ENCODE measurements at regions not wholly inside any gene's neighbourhood (a gene's known extent, or its start where the extent isn't known, plus 50 kb on each side); places are given as distances from the start of the nearest gene placed in this dataset.

DNA sequence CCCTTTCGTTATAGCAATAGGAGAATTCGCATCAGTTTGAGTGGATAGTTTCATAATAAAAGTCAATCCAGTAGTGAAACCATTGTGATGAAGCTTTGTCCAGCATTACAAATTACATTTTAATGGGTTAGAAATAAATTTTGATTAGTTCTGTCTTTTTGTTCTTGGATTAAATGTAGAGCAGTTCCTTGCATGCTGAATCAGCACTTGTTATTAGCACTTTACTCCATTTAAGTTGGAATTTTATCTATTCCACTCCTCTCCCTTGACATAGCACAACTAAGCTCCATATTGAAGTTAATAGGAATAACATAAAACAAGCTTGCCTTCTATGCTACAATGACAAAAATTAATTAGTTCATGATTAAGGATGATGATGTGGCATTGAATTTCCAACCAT lies 624.1 kb downstream of the CCDC85A start:
- Mint-ChIP-seq H3K9me3 (ENCODE audit: unreplicated experiment) (no peaks in the 10 kb centered on the region), H3K27me3 (ENCODE audit: unreplicated experiment) (no peaks in the 10 kb centered on the region), H3K4me1 (ENCODE audit: unreplicated experiment) (no peaks in the 10 kb centered on the region), H3K36me3 (ENCODE audit: low read depth, unreplicated experiment) (no peaks in the 10 kb centered on the region), H3K4me3 (ENCODE audit: unreplicated experiment) (no peak overlapping the region), H3K27ac (ENCODE audit: unreplicated experiment) (no peak overlapping the region)
- TF ChIP-seq, protein P1, sequence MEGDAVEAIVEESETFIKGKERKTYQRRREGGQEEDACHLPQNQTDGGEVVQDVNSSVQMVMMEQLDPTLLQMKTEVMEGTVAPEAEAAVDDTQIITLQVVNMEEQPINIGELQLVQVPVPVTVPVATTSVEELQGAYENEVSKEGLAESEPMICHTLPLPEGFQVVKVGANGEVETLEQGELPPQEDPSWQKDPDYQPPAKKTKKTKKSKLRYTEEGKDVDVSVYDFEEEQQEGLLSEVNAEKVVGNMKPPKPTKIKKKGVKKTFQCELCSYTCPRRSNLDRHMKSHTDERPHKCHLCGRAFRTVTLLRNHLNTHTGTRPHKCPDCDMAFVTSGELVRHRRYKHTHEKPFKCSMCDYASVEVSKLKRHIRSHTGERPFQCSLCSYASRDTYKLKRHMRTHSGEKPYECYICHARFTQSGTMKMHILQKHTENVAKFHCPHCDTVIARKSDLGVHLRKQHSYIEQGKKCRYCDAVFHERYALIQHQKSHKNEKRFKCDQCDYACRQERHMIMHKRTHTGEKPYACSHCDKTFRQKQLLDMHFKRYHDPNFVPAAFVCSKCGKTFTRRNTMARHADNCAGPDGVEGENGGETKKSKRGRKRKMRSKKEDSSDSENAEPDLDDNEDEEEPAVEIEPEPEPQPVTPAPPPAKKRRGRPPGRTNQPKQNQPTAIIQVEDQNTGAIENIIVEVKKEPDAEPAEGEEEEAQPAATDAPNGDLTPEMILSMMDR (IDR thresholded peaks at IDR 0.05; ENCODE audit: unreplicated experiment): no peak
- no peak for DNase-seq (ENCODE audit: low spot score)

- no peak overlapping the region for H3K27ac Mint-ChIP-seq (ENCODE audit: unreplicated experiment)
- no peaks in the 10 kb centered on the region for H3K36me3 Mint-ChIP-seq (ENCODE audit: low read depth, unreplicated experiment)
- H3K4me1 Mint-ChIP-seq (ENCODE audit: unreplicated experiment): no peaks in the 10 kb centered on the region
- no peak overlapping the region for H3K4me3 Mint-ChIP-seq (ENCODE audit: unreplicated experiment)
- TF ChIP-seq, protein P1 (IDR thresholded peaks at IDR 0.05; ENCODE audit: unreplicated experiment): no peak
- DNase-seq (ENCODE audit: low spot score): no peak
- no peaks in the 10 kb centered on the region for H3K9me3 Mint-ChIP-seq (ENCODE audit: unreplicated experiment)
- H3K27me3 Mint-ChIP-seq (ENCODE audit: unreplicated experiment): no peaks in the 10 kb centered on the region
Measured at GRCh38 chr2:56811401-56811800, 627.6 kb downstream of the CCDC85A start.

GRCh38 chr2:56812432-56812831 lies 628.6 kb downstream of the CCDC85A start:
- Mint-ChIP-seq H3K36me3 (ENCODE audit: low read depth, unreplicated experiment) (no peaks in the 10 kb centered on the region), H3K4me1 (ENCODE audit: unreplicated experiment) (no peaks in the 10 kb centered on the region), H3K9me3 (ENCODE audit: unreplicated experiment) (no peaks in the 10 kb centered on the region), H3K27me3 (ENCODE audit: unreplicated experiment) (no peaks in the 10 kb centered on the region), H3K27ac (ENCODE audit: unreplicated experiment) (no peak overlapping the region), H3K4me3 (ENCODE audit: unreplicated experiment) (no peak overlapping the region)
- DNase-seq (ENCODE audit: low spot score): no peak
- TF ChIP-seq, protein P1 (IDR thresholded peaks at IDR 0.05; ENCODE audit: unreplicated experiment): no peak

DNA sequence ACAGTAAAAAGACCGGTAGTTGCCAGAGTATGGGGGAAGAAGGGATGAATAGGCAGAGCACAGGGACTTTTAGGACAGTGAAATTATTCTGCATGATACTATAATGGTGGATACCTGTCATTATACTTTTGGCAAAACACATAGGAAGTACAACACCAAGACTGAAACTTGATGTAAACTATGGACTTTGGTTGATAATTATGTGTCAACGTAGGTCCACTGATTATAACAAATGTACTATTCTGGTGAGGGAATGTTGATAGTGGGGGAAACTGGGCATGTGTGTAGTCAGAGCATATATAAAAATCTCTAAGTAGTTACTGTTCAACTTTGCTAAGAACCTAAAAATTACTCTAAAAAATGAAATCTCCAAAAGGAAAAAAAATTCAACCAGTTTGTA lies 629.7 kb downstream of the CCDC85A start:
- no peaks in the 10 kb centered on the region for H3K9me3 Mint-ChIP-seq (ENCODE audit: unreplicated experiment)
- H3K4me1 Mint-ChIP-seq (ENCODE audit: unreplicated experiment): no peaks in the 10 kb centered on the region
- no peak for DNase-seq (ENCODE audit: low spot score)
- H3K4me3 Mint-ChIP-seq (ENCODE audit: unreplicated experiment): no peak overlapping the region
- no peak overlapping the region for H3K27ac Mint-ChIP-seq (ENCODE audit: unreplicated experiment)
- H3K36me3 Mint-ChIP-seq (ENCODE audit: low read depth, unreplicated experiment): no peaks in the 10 kb centered on the region
- H3K27me3 Mint-ChIP-seq (ENCODE audit: unreplicated experiment): no peaks in the 10 kb centered on the region
- TF ChIP-seq, protein P1 (IDR thresholded peaks at IDR 0.05; ENCODE audit: unreplicated experiment): no peak

DNA sequence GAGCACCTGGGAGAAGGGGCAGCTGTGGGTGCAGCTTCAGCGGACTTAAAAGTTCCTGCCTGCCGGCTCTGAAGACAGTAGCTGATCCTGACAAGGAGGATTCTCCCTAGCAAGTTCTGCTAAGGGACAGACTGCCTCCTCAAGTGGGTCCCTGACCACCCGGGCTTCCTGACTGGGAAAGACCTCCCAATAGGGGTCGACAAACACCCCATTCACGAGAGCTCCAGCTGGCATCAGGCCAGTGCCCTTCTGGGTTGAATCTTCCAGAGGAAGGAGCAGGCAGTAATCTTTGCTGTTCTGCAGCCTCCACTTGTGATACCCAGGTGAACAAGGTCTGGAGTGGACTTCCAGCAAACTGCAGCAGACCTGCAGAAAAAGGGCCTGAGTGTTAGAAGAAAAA lies 632.9 kb downstream of the CCDC85A start:
- no peak for DNase-seq (ENCODE audit: low spot score)
- TF ChIP-seq, protein P1 (IDR thresholded peaks at IDR 0.05; ENCODE audit: unreplicated experiment): no peak
- Mint-ChIP-seq H3K36me3 (ENCODE audit: low read depth, unreplicated experiment) (no peaks in the 10 kb centered on the region), H3K4me3 (ENCODE audit: unreplicated experiment) (no peak overlapping the region), H3K9me3 (ENCODE audit: unreplicated experiment) (no peaks in the 10 kb centered on the region), H3K4me1 (ENCODE audit: unreplicated experiment) (no peaks in the 10 kb centered on the region), H3K27ac (ENCODE audit: unreplicated experiment) (no peak overlapping the region), H3K27me3 (ENCODE audit: unreplicated experiment) (peaks cover 1% of the 10 kb centered on the region)
